ENCODE measurements at regions not wholly inside any gene's neighbourhood (a gene's known extent, or its start where the extent isn't known, plus 50 kb on each side); places are given as distances from the start of the nearest gene placed in this dataset.

- ChIA-PET CTCF (no interaction called here), POLR2A (ENCODE audit: unreplicated experiment) (no interaction called here)
- no peak overlapping the region for H3K4me3 ChIP-seq (ENCODE audit: insufficient read depth, low read depth, low read length)
- H4K20me1 ChIP-seq (ENCODE audit: insufficient read depth, low read length) = peaks cover 9% of the 10 kb centered on the region
- H3K79me1 ChIP-seq (ENCODE audit: low read depth in 1 of 2, low read length in 2 of 2) = peaks cover 25 to 94% of the 10 kb centered on the region in 2 experiments
- H2BK15ac ChIP-seq (ENCODE audit: low read depth, low read length) = no peak overlapping the region
- DNase-seq = no peak
- TF ChIP-seq SMC3 (IDR thresholded peaks at IDR 0.05; ENCODE audit: low read depth, low read length) = no peak
- TF ChIP-seq MAZ (IDR thresholded peaks at IDR 0.05; ENCODE audit: borderline replicate concordance, low read depth, low read length) = no peak
- TF ChIP-seq MXI1 (IDR thresholded peaks at IDR 0.05; ENCODE audit: borderline replicate concordance, low read depth, low read length) = no peak
- TF ChIP-seq NFE2L2 (IDR thresholded peaks at IDR 0.05; ENCODE audit: low read depth, low read length) = no peak
- no peak overlapping the region; the same call in 1 of the 2 replicates for H2BK120ac ChIP-seq (ENCODE audit: low read depth, low read length)
- H3K36me3 ChIP-seq (ENCODE audit: control insufficient read depth, insufficient read depth, low read length) = peaks cover 30% of the 10 kb centered on the region; the same call in 1 of the 2 replicates
- H2BK5ac ChIP-seq (ENCODE audit: low read depth, low read length, poor library complexity, severe bottlenecking) = no peak overlapping the region
- H3K4ac ChIP-seq (ENCODE audit: low read depth, low read length) = no peak overlapping the region
- H2AK9ac ChIP-seq (replicated peaks; ENCODE audit: low read depth, low read length, poor library complexity) = no peak overlapping the region
- H3K23ac ChIP-seq (ENCODE audit: low read depth, low read length) = no peak overlapping the region
- no peak overlapping the region for H2BK20ac ChIP-seq (ENCODE audit: low read depth, low read length)
- intact Hi-C loops (cut with micrococcal nuclease) = no loop called here
- H3K9ac ChIP-seq (ENCODE audit: low read depth, low read length) = no peak overlapping the region
- H2AK5ac ChIP-seq (ENCODE audit: low read depth, low read length) = 0 out of 2 replicates have a peak overlapping the region, but pooled peaks have one; percentile 25
- H3K27ac ChIP-seq (ENCODE audit: insufficient read depth, low read length) = no peak overlapping the region
- no peak overlapping the region for H3K56ac ChIP-seq (ENCODE audit: extremely low read depth, insufficient read depth, low read length)
- in situ Hi-C loops (cut with MboI; ENCODE audit: low sequenced_read_pairs) = no loop called here
- no peak for ATAC-seq (ENCODE audit: low read depth)
- WGBS, 2 experiments (ENCODE audit: extremely low coverage in 2 of 2, insufficient read length in 1 of 2) = 47% methylated on average over 3 of the region's 15 CpGs; no CpG with 5 or more reads in 1 of the 2 experiments
- H3K27me3 ChIP-seq (ENCODE audit: control insufficient read depth, insufficient read depth, low read length) = no peaks in the 10 kb centered on the region
- no peak overlapping the region for H4K91ac ChIP-seq (ENCODE audit: insufficient read depth, low read depth, low read length)
- H3K9me1 ChIP-seq (ENCODE audit: insufficient read depth, low read length) = peaks cover 9% of the 10 kb centered on the region
- dilution Hi-C loops (cut with HindIII; ENCODE audit: low sequenced_read_pairs, unreplicated experiment) = no loop called here
- no peak overlapping the region for H2AFZ ChIP-seq (replicated peaks; ENCODE audit: low read length, poor library complexity)
- BruUV-seq (replicated peaks) = no TSS peak
- no peaks in the 10 kb centered on the region for H3K9me3 ChIP-seq (ENCODE audit: control insufficient read depth, insufficient read depth, low read length)
- H3K18ac ChIP-seq (ENCODE audit: low read depth, low read length) = no peak overlapping the region
- peaks cover 29% of the 10 kb centered on the region for H3K4me1 ChIP-seq (ENCODE audit: control insufficient read depth, insufficient read depth, low read length)
- H3K4me2 ChIP-seq (ENCODE audit: low read depth, low read length) = no peak overlapping the region
- no peak overlapping the region for H4K5ac ChIP-seq (ENCODE audit: low read depth, low read length)
- H4K8ac ChIP-seq (ENCODE audit: low read depth in 2 of 2, low read length in 2 of 2) = no peak overlapping the region
- H3K14ac ChIP-seq (replicated peaks; ENCODE audit: low read depth, low read length) = no peak overlapping the region
Measured at GRCh38 chr12:124413401-124413800, 118.5 kb downstream of the RFLNA start.

All from IMR-90 (cell line).